Caco-2 (cell line): ENCODE measurements at regions not wholly inside any gene's neighbourhood (a gene's known extent, or its start where the extent isn't known, plus 50 kb on each side); places are given as distances from the start of the nearest gene placed in this dataset.
"Not testable (repeated sequence)": the region's sequence is repeated elsewhere in the genome, so short reads cannot be mapped to it uniquely, and the experiment has no call there.

Source experiments
- BruUV-seq: library from RNA; stranded (reverse); fragments of 400-500 nt; replicated peaks from 2 replicates; lab custom pipeline; 2021; lab: Mats Ljungman, UMichigan
- CTCF ChIA-PET: fragments of 300-600 bp; sonication (Branson Sonifier 250); formaldehyde crosslinking; loops from one replicate; lab custom pipeline; 2022; ENCODE audit warnings: antibody characterized with exemption; lab: Charles Lee
- POLR2A ChIA-PET: fragments of 300-600 bp; sonication (Branson Sonifier 250); formaldehyde crosslinking; loops from one replicate; lab custom pipeline; 2022; ENCODE audit warnings: antibody characterized with exemption; lab: Charles Lee
- DNase-seq, 2 experiments: peaks; one replicate each; pipeline versions ENCODE4 v3.0.0 to v3.0.0-alpha.2; 2020 to 2022
- H3K27me3 ChIP-seq: replicated peaks from 2 replicates; pipeline ENCODE4 v1.6.0; 2011; ENCODE audit warnings: low read length; ENCODE audit not compliant: control insufficient read depth, insufficient read depth
- H3K36me3 ChIP-seq: 2 replicates; pipeline ENCODE4 v1.5.1; 2011; ENCODE audit warnings: low read length; ENCODE audit not compliant: control insufficient read depth, insufficient read depth
- H3K4me1 ChIP-seq: fragments of 250-450 bp; sonication (Bioruptor Pico); 2 replicates; pipeline ENCODE4 v1.5.1; 2020; ENCODE audit warnings: mild to moderate bottlenecking
- H3K4me3 ChIP-seq: 2 replicates; pipeline ENCODE4 v1.5.1; 2011; ENCODE audit warnings: low read depth, mild to moderate bottlenecking, control low read depth, low read length
- H3K9me3 ChIP-seq: fragments of 250-450 bp; sonication (Bioruptor Pico); 2 replicates; pipeline ENCODE4 v1.5.1; 2020; ENCODE audit warnings: mild to moderate bottlenecking, moderate library complexity
- H3K27ac Mint-ChIP-seq: one replicate; pipeline ENCODE4 v1.8.0; 2022; ENCODE audit warnings: mixed read lengths; ENCODE audit not compliant: unreplicated experiment
- H3K27me3 Mint-ChIP-seq: one replicate; pipeline ENCODE4 v1.8.0; 2022; ENCODE audit warnings: mixed read lengths; ENCODE audit not compliant: insufficient read depth, unreplicated experiment
- H3K36me3 Mint-ChIP-seq: one replicate; pipeline ENCODE4 v1.8.0; 2022; ENCODE audit warnings: mild to moderate bottlenecking, mixed read lengths; ENCODE audit not compliant: insufficient read depth, unreplicated experiment
- H3K4me1 Mint-ChIP-seq: one replicate; pipeline ENCODE4 v1.8.0; 2022; ENCODE audit warnings: low read depth, mixed read lengths; ENCODE audit not compliant: unreplicated experiment
- H3K4me3 Mint-ChIP-seq: one replicate; pipeline ENCODE4 v1.8.0; 2022; ENCODE audit warnings: mild to moderate bottlenecking, moderate library complexity, mixed read lengths; ENCODE audit not compliant: unreplicated experiment
- H3K9me3 Mint-ChIP-seq: one replicate; pipeline ENCODE4 v1.8.0; 2022; ENCODE audit warnings: mixed read lengths; ENCODE audit not compliant: unreplicated experiment
- intact Hi-C: fragments of 100-400 bp; cut with micrococcal nuclease; formaldehyde crosslinking; loops from one replicate; pipeline ENCODE4 v1.10.0; 2022; ENCODE audit not compliant: unreplicated experiment

GRCh38 chr5:62240494-62240893 is 65.5 kb upstream of the KIF2A start:
- H3K9me3 ChIP-seq, intact Hi-C loops, H3K36me3 Mint-ChIP-seq, H3K4me1 Mint-ChIP-seq, H3K27me3 Mint-ChIP-seq, H3K9me3 Mint-ChIP-seq, H3K27ac Mint-ChIP-seq, BruUV-seq, H3K36me3 ChIP-seq, H3K27me3 ChIP-seq, DNase-seq, POLR2A ChIA-PET, H3K4me3 Mint-ChIP-seq, H3K4me1 ChIP-seq, CTCF ChIA-PET, H3K4me3 ChIP-seq: not testable (repeated sequence)

- DNase-seq, H3K36me3 ChIP-seq, H3K27me3 Mint-ChIP-seq, H3K9me3 ChIP-seq, POLR2A ChIA-PET, intact Hi-C loops, H3K4me3 ChIP-seq, H3K27ac Mint-ChIP-seq, H3K4me1 Mint-ChIP-seq, H3K9me3 Mint-ChIP-seq, CTCF ChIA-PET, H3K4me3 Mint-ChIP-seq, BruUV-seq, H3K36me3 Mint-ChIP-seq, H3K4me1 ChIP-seq, H3K27me3 ChIP-seq: not testable (repeated sequence)
Measured at GRCh38 chr5:62242000-62242399, 64.0 kb upstream of the KIF2A start.

GRCh38 chr5:62243046-62243445 is 63.0 kb upstream of the KIF2A start:
- H3K27me3 ChIP-seq, BruUV-seq, CTCF ChIA-PET, intact Hi-C loops, H3K27me3 Mint-ChIP-seq, H3K36me3 ChIP-seq, H3K4me3 ChIP-seq, POLR2A ChIA-PET, H3K9me3 ChIP-seq, H3K4me3 Mint-ChIP-seq, H3K9me3 Mint-ChIP-seq, H3K4me1 Mint-ChIP-seq, H3K27ac Mint-ChIP-seq, H3K36me3 Mint-ChIP-seq, H3K4me1 ChIP-seq, DNase-seq: not testable (repeated sequence)

DNA sequence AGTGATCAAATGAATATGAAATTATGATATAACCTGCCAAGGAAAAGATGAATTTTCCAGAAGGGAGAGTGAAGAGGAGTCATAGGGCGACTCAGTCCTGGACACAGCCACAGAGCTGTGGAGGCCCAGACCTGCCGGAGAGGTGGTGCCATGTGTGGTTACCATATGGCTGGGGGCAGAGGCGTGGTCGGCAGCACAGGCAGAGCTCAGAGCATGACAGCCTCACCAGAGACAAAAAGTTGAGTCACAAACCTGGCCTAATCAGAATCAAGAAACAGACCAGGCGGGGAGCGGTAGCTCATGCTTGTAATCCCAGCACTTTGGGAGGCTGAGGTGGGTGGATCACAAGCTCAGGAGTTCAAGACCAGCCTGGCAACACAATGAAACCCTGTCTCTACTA is 57.8 kb upstream of the KIF2A start:
- CTCF ChIA-PET, intact Hi-C loops, BruUV-seq, H3K4me3 ChIP-seq, H3K4me1 Mint-ChIP-seq, DNase-seq, H3K27me3 ChIP-seq, POLR2A ChIA-PET, H3K36me3 Mint-ChIP-seq, H3K36me3 ChIP-seq, H3K9me3 Mint-ChIP-seq, H3K4me1 ChIP-seq, H3K9me3 ChIP-seq, H3K4me3 Mint-ChIP-seq, H3K27me3 Mint-ChIP-seq, H3K27ac Mint-ChIP-seq: not testable (repeated sequence)

- H3K27ac Mint-ChIP-seq, DNase-seq, CTCF ChIA-PET, H3K4me3 Mint-ChIP-seq, H3K27me3 Mint-ChIP-seq, H3K4me3 ChIP-seq, H3K36me3 Mint-ChIP-seq, H3K9me3 ChIP-seq, H3K27me3 ChIP-seq, H3K36me3 ChIP-seq, POLR2A ChIA-PET, H3K4me1 ChIP-seq, H3K4me1 Mint-ChIP-seq, H3K9me3 Mint-ChIP-seq, intact Hi-C loops, BruUV-seq: not testable (repeated sequence)
Measured at GRCh38 chr5:62250085-62250484, 55.9 kb upstream of the KIF2A start.

DNA sequence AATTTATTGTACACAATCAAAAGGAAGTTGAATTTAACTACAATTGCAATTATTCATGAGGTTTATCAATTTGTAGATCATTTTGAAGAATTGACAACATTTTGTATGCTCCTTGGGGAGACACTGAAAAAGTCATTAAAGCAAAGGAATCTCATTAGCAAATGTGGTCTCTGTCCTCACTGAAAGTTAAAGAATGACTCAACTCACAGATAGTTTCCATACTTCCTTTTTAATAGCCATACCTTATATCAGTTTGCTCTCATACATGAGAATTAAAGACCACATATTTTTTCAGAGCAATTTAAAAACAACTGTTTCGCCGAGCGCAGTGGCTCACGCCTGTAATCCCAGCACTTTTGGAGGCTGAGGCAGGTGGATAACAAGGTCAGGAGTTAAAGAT is 55.1 kb upstream of the KIF2A start:
- H3K9me3 Mint-ChIP-seq, H3K4me3 ChIP-seq, H3K36me3 ChIP-seq, DNase-seq, H3K27ac Mint-ChIP-seq, BruUV-seq, POLR2A ChIA-PET, H3K27me3 ChIP-seq, H3K4me1 ChIP-seq, H3K27me3 Mint-ChIP-seq, H3K36me3 Mint-ChIP-seq, H3K4me3 Mint-ChIP-seq, H3K9me3 ChIP-seq, H3K4me1 Mint-ChIP-seq, intact Hi-C loops, CTCF ChIA-PET: not testable (repeated sequence)

- H3K4me3 Mint-ChIP-seq, H3K4me3 ChIP-seq, H3K27me3 Mint-ChIP-seq, H3K4me1 Mint-ChIP-seq, H3K27ac Mint-ChIP-seq, POLR2A ChIA-PET, H3K9me3 Mint-ChIP-seq, H3K9me3 ChIP-seq, BruUV-seq, DNase-seq, H3K36me3 ChIP-seq, H3K4me1 ChIP-seq, H3K36me3 Mint-ChIP-seq, CTCF ChIA-PET, H3K27me3 ChIP-seq, intact Hi-C loops: not testable (repeated sequence)
Measured at GRCh38 chr5:62252519-62252918, 53.5 kb upstream of the KIF2A start.
